GM23338 (cell line): ENCODE measurements at regions not wholly inside any gene's neighbourhood (a gene's known extent, or its start where the extent isn't known, plus 50 kb on each side); places are given as distances from the start of the nearest gene placed in this dataset.
A peak's percentile ranks its signal among the peaks of the same experiment; 100 is the strongest.

Source experiments
- ATAC-seq: fragments of 200-7000 bp; cut with Tn5 transposase; 3 replicates; pipeline ENCODE4 v1.9.1; 2020
- DNase-seq: peaks from one replicate; pipeline ENCODE4 v3.0.0-alpha.2; 2015; ENCODE audit warnings: low spot score
- H2AFZ ChIP-seq: fragments of 200-600 bp; sonication (generic); 2 replicates; pipeline ENCODE4 v1.8.0; 2016; ENCODE audit warnings: antibody characterized with exemption, mild to moderate bottlenecking, moderate library complexity
- H3F3A ChIP-seq: fragments of 200-600 bp; sonication (generic); replicated peaks from 2 replicates; pipeline ENCODE4 v1.8.0; 2017; ENCODE audit warnings: antibody characterized with exemption, mixed run types, low read depth
- H3K27ac ChIP-seq: fragments of 200-600 bp; sonication (generic); 2 replicates; pipeline ENCODE4 v1.6.1; 2016; ENCODE audit warnings: low read depth
- H3K27me3 ChIP-seq: fragments of 200-600 bp; sonication (generic); 2 replicates; pipeline ENCODE4 v1.8.0; 2016; ENCODE audit warnings: mild to moderate bottlenecking, mixed run types, moderate library complexity; ENCODE audit not compliant: insufficient read depth
- H3K36me3 ChIP-seq: fragments of 200-600 bp; sonication (generic); 2 replicates; pipeline ENCODE4 v1.8.0; 2016; ENCODE audit warnings: mild to moderate bottlenecking; ENCODE audit not compliant: insufficient read depth
- H3K4me1 ChIP-seq: fragments of 200-600 bp; sonication (generic); 2 replicates; pipeline ENCODE4 v1.8.0; 2016; ENCODE audit warnings: mild to moderate bottlenecking, moderate library complexity; ENCODE audit not compliant: insufficient read depth
- H3K4me2 ChIP-seq: fragments of 200-600 bp; sonication (generic); 2 replicates; pipeline ENCODE4 v1.7.1; 2017; ENCODE audit warnings: mixed run types
- H3K4me3 ChIP-seq: fragments of 200-600 bp; sonication (generic); 2 replicates; pipeline ENCODE4 v1.6.1; 2016; ENCODE audit warnings: mixed run types
- H3K79me2 ChIP-seq: fragments of 200-600 bp; sonication (generic); replicated peaks from 2 replicates; pipeline ENCODE4 v1.8.0; 2017; ENCODE audit warnings: mild to moderate bottlenecking; ENCODE audit not compliant: insufficient read depth
- H3K9me2 ChIP-seq: fragments of 200-600 bp; sonication (generic); 2 replicates; pipeline ENCODE4 v1.8.0; 2017; ENCODE audit not compliant: insufficient read depth
- H4K20me1 ChIP-seq: fragments of 200-600 bp; sonication (generic); replicated peaks from 2 replicates; pipeline ENCODE4 v1.8.0; 2017; ENCODE audit warnings: mild to moderate bottlenecking; ENCODE audit not compliant: insufficient read depth
- H3K27ac Mint-ChIP-seq: 2 replicates; pipeline ENCODE4 v1.8.0; 2020; ENCODE audit warnings: inconsistent platforms, mild to moderate bottlenecking, moderate library complexity, mixed read lengths
- H3K27me3 Mint-ChIP-seq: 3 replicates; pipeline ENCODE4 v1.8.0; 2022; ENCODE audit warnings: low read depth, mild to moderate bottlenecking, moderate library complexity, mixed read lengths, inconsistent platforms; ENCODE audit not compliant: insufficient read depth, poor library complexity
- H3K36me3 Mint-ChIP-seq: 3 replicates; pipeline ENCODE4 v1.8.0; 2021; ENCODE audit warnings: low read depth, mild to moderate bottlenecking, inconsistent platforms, moderate library complexity, mixed read lengths
- H3K4me1 Mint-ChIP-seq: 3 replicates; pipeline ENCODE4 v1.8.0; 2020; ENCODE audit warnings: mild to moderate bottlenecking, inconsistent platforms, mixed read lengths
- H3K4me3 Mint-ChIP-seq: 3 replicates; pipeline ENCODE4 v1.8.0; 2021; ENCODE audit warnings: moderate library complexity, mild to moderate bottlenecking, inconsistent platforms, mixed read lengths
- H3K9me3 Mint-ChIP-seq: 3 replicates; pipeline ENCODE4 v1.8.0; 2020; ENCODE audit warnings: moderate library complexity, mild to moderate bottlenecking, inconsistent platforms, mixed read lengths
- CTCF ChIP-seq, 2 experiments: fragments of 200-600 bp in 1 of 2; sonication (generic) in 1 of 2; conservative IDR thresholded peaks; 2 replicates each; pipeline versions ENCODE4 v1.5.1 to v1.6.1; 2016 to 2017; ENCODE audit warnings: antibody characterized with exemption in 2 of 2, low read depth in 2 of 2, mild to moderate bottlenecking in 2 of 2, moderate library complexity in 1 of 2
- ETS1 ChIP-seq: IDR thresholded peaks from 2 replicates; pipeline ENCODE4 v1.6.1; 2016; ENCODE audit warnings: antibody characterized with exemption
- EZH2 ChIP-seq: fragments of 200-600 bp; sonication (generic); IDR thresholded peaks from one replicate; pipeline ENCODE4 v1.8.0; 2017; ENCODE audit warnings: antibody characterized with exemption, mild to moderate bottlenecking, low read depth; ENCODE audit not compliant: unreplicated experiment
- EZH2phosphoT487 ChIP-seq: fragments of 200-600 bp; sonication (generic); IDR thresholded peaks from one replicate; pipeline ENCODE4 v1.8.1; 2018; ENCODE audit warnings: antibody characterized with exemption; ENCODE audit not compliant: unreplicated experiment
- JUNB ChIP-seq: IDR thresholded peaks from one replicate; pipeline ENCODE4 v1.6.1; 2016; ENCODE audit warnings: antibody characterized with exemption; ENCODE audit not compliant: unreplicated experiment
- NANOG ChIP-seq: IDR thresholded peaks from 2 replicates; pipeline ENCODE4 v1.6.1; 2016; ENCODE audit warnings: antibody characterized with exemption, borderline replicate concordance
- POLR2AphosphoS5 ChIP-seq: IDR thresholded peaks from 2 replicates; pipeline ENCODE4 v1.6.1; 2016; ENCODE audit warnings: antibody characterized with exemption, low read depth
- REST ChIP-seq: IDR thresholded peaks from one replicate; pipeline ENCODE4 v1.6.1; 2018; ENCODE audit warnings: antibody characterized with exemption; ENCODE audit not compliant: unreplicated experiment
- STAT1 ChIP-seq: IDR thresholded peaks from one replicate; pipeline ENCODE4 v1.6.1; 2016; ENCODE audit warnings: antibody characterized with exemption; ENCODE audit not compliant: unreplicated experiment
- ZNF114 ChIP-seq: fragments of 250-450 bp; sonication (Bioruptor Pico); IDR thresholded peaks from 2 replicates; pipeline ENCODE4 v1.5.0; 2020; ENCODE audit warnings: mild to moderate bottlenecking, moderate library complexity
- ZNF462 ChIP-seq: fragments of 250-450 bp; sonication (Bioruptor Pico); IDR thresholded peaks from 2 replicates; pipeline ENCODE4 v1.5.0; 2020; ENCODE audit warnings: mild to moderate bottlenecking, moderate library complexity

GRCh38 chr17:14759325-14759724, 458.4 kb downstream of the HS3ST3B1 start (continued):
- no peak for TF ChIP-seq ETS1
- TF ChIP-seq EZH2phosphoT487 = no peak

GRCh38 chr17:14756479-14756878, 455.6 kb downstream of the HS3ST3B1 start:
- Mint-ChIP-seq H3K27me3 (no peaks in the 10 kb centered on the region), H3K4me1 (no peaks in the 10 kb centered on the region), H3K36me3 (peaks cover 5% of the 10 kb centered on the region; the same call in 2 of the 3 replicates), H3K4me3 (no peak overlapping the region), H3K9me3 (peaks cover 11% of the 10 kb centered on the region), H3K27ac (no peak overlapping the region)
- Histone ChIP-seq H4K20me1 (no peaks in the 10 kb centered on the region), H3K9me2 (0 out of 2 replicates have a peak, but pooled peaks cover 5% of the 10 kb centered on the region), H3K4me3 (no peak overlapping the region), H3K79me2 (no peaks in the 10 kb centered on the region), H3K4me1 (no peaks in the 10 kb centered on the region), H3F3A (no peaks in the 10 kb centered on the region), H3K27me3 (no peaks in the 10 kb centered on the region), H3K4me2 (no peak overlapping the region), H2AFZ (0 out of 2 replicates have a peak overlapping the region, but pooled peaks have one; percentile 43), H3K36me3 (no peaks in the 10 kb centered on the region), H3K27ac (no peak overlapping the region)
- TF ChIP-seq EZH2phosphoT487 = no peak
- TF ChIP-seq ZNF114 = no peak
- no peak for TF ChIP-seq POLR2AphosphoS5
- no peak for TF ChIP-seq REST
- TF ChIP-seq JUNB = no peak
- no peak for TF ChIP-seq NANOG
- no peak for TF ChIP-seq STAT1
- no peak for TF ChIP-seq ETS1
- TF ChIP-seq EZH2 = no peak
- no peak for TF ChIP-seq CTCF (conservative IDR thresholded peaks at IDR 0.05; ENCODE audit: low read depth in 2 of 2)
- no peak for TF ChIP-seq ZNF462 (CRISPR knock-in tag)
- peak; percentile 2 for DNase-seq
- no peak for ATAC-seq
